K562 (cell line): ENCODE measurements at regions not wholly inside any gene's neighbourhood (a gene's known extent, or its start where the extent isn't known, plus 50 kb on each side); places are given as distances from the start of the nearest gene placed in this dataset.

ENCODE experiments used
- ATAC-seq: fragments of 200-7000 bp; cut with Tn5 transposase; 3 replicates; pipeline ENCODE4 v1.9.1; 2020; ENCODE audit warnings: moderate library complexity
- BruUV-seq: library from RNA; stranded (reverse); fragments of 400-500 nt; replicated peaks from 2 replicates; lab custom pipeline; 2021; lab: Mats Ljungman, UMichigan
- CTCF ChIA-PET: fragments of 300-600 bp; formaldehyde crosslinking; extraction: SDS; loops from one replicate; lab custom pipeline; 2021; ENCODE audit warnings: low intra/inter-chr PET ratio; lab: Yijun Ruan, JAX
- POLR2A ChIA-PET: fragments of 300-600, 350-650 bp; sonication (Branson Sonifier 250); formaldehyde crosslinking; extraction: SDS; loops from one replicate; lab custom pipeline; 2021; ENCODE audit warnings: antibody characterized with exemption, inconsistent platforms; lab: Yijun Ruan, JAX
- DNase-seq, 4 experiments: peaks; one replicate each; pipeline versions ENCODE4 v3.0.0 to v3.0.0-alpha.2; 2011 to 2018; ENCODE audit warnings: low spot score in 3 of 4, mixed read lengths in 3 of 4; ENCODE audit errors: extremely low read depth in 1 of 4
- FAIRE-seq: peaks from 2 replicates; lab custom pipeline; 2011; peaks lifted over from hg19 to GRCh38; lab: Jason Lieb, UNC
- H2AFZ ChIP-seq: 2 replicates; pipeline ENCODE4 v1.6.0; 2011; ENCODE audit warnings: low read depth, low read length, control low read depth, inconsistent platforms
- H3K27ac ChIP-seq: fragments of 200-600 bp; 3 replicates; pipeline ENCODE4 v1.8.0; 2011; ENCODE audit warnings: low read depth, mild to moderate bottlenecking, control low read depth, inconsistent platforms, low read length, moderate library complexity, mixed read lengths; ENCODE audit errors: extremely low read depth
- H3K27me3 ChIP-seq, 2 experiments: fragments of 300-600 bp in 1 of 2; 2 replicates in 1 of 2; 3 replicates in 1 of 2; pipeline versions ENCODE4 v1.6.0 to v1.8.0; 2011; ENCODE audit warnings: inconsistent platforms in 2 of 2, low read length in 2 of 2, mild to moderate bottlenecking in 1 of 2, mixed read lengths in 1 of 2, moderate library complexity in 1 of 2; ENCODE audit not compliant: control insufficient read depth in 2 of 2, insufficient read depth in 2 of 2
- H3K36me3 ChIP-seq: fragments of 300-600 bp; 3 replicates; pipeline ENCODE4 v1.8.0; 2011; ENCODE audit warnings: mild to moderate bottlenecking, low read length, inconsistent platforms; ENCODE audit not compliant: control insufficient read depth, insufficient read depth
- H3K4me1 ChIP-seq, 2 experiments: fragments of 200-600 bp in 1 of 2; replicated peaks in 1 of 2; 2 replicates in 1 of 2; 3 replicates in 1 of 2; pipeline versions ENCODE4 v1.5.1 to v1.8.0; 2011; ENCODE audit warnings: inconsistent platforms in 2 of 2, low read length in 2 of 2, mild to moderate bottlenecking in 1 of 2, mixed read lengths in 1 of 2, moderate library complexity in 1 of 2; ENCODE audit not compliant: control insufficient read depth in 2 of 2, insufficient read depth in 2 of 2
- H3K4me2 ChIP-seq: 2 replicates; pipeline ENCODE4 v1.6.1; 2011; ENCODE audit warnings: low read length, control low read depth, inconsistent platforms, mixed read lengths; ENCODE audit not compliant: insufficient read depth
- H3K4me3 ChIP-seq: fragments of 200-600 bp; sonication (generic), shearing (Covaris generic); 2 replicates; pipeline ENCODE4 v1.5.1; 2016; ENCODE audit warnings: control low read depth, inconsistent platforms
- H3K79me2 ChIP-seq: fragments of 200-600 bp; 3 replicates; pipeline ENCODE4 v1.8.0; 2011; ENCODE audit warnings: low read length, inconsistent platforms; ENCODE audit not compliant: control insufficient read depth, insufficient read depth
- H3K9ac ChIP-seq, 2 experiments: 2 replicates each; pipeline versions ENCODE4 v1.6.0 to v1.6.1; 2011; ENCODE audit warnings: low read depth in 2 of 2, low read length in 2 of 2, control low read depth in 1 of 2, inconsistent platforms in 1 of 2, mild to moderate bottlenecking in 1 of 2, mixed read lengths in 1 of 2; ENCODE audit not compliant: insufficient read depth in 1 of 2
- H3K9me1 ChIP-seq: one replicate; pipeline ENCODE4 v1.6.0; 2011; ENCODE audit warnings: inconsistent platforms, mild to moderate bottlenecking, low read length, moderate library complexity; ENCODE audit not compliant: control insufficient read depth, insufficient read depth
- H3K9me3 ChIP-seq: replicated peaks from 2 replicates; pipeline ENCODE4 v1.5.1; 2011; ENCODE audit warnings: low read depth, low read length, inconsistent platforms; ENCODE audit not compliant: control insufficient read depth, insufficient read depth
- H4K20me1 ChIP-seq: replicated peaks from 2 replicates; pipeline ENCODE4 v1.6.1; 2011; ENCODE audit warnings: low read length, inconsistent platforms, mixed read lengths; ENCODE audit not compliant: control insufficient read depth, insufficient read depth
- ARHGAP35 ChIP-seq: fragments of 450-650 bp; IDR thresholded peaks from 2 replicates; pipeline ENCODE4 v1.6.1; 2018; ENCODE audit not compliant: partially characterized antibody
- BCL6 ChIP-seq: fragments of 250-450 bp; sonication (Bioruptor Pico); IDR thresholded peaks from 2 replicates; pipeline ENCODE4 v1.4.0; 2020
- EGR1 ChIP-seq: fragments of 450-650 bp; conservative IDR thresholded peaks from 2 replicates; pipeline ENCODE4 v1.6.1; 2017; ENCODE audit warnings: mild to moderate bottlenecking
- GTF2E2 ChIP-seq: fragments of 200-800 bp; sonication (Bioruptor generic); IDR thresholded peaks from 2 replicates; pipeline ENCODE4 v1.6.1; 2016; ENCODE audit warnings: missing genetic modification characterization, missing compliant biosample characterization
- MCM7 ChIP-seq, 2 experiments: fragments of 450-650 bp; IDR thresholded peaks; 2 replicates each; pipeline ENCODE4 v1.6.1; 2016 to 2018
- POLR2A ChIP-seq: fragments of 450-650 bp; conservative IDR thresholded peaks from 2 replicates; pipeline ENCODE4 v1.6.1; 2016
- SRSF9 ChIP-seq: fragments of 200-400 bp; formaldehyde crosslinking; IDR thresholded peaks from 2 replicates; pipeline ENCODE4 v1.6.1; 2017; ENCODE audit warnings: low read depth, low read length, borderline replicate concordance
- ZNF444 ChIP-seq: fragments of 250-450 bp; sonication (Bioruptor Pico); IDR thresholded peaks from 2 replicates; pipeline ENCODE4 v1.4.0; 2020; ENCODE audit warnings: mild to moderate bottlenecking, moderate library complexity
- WGBS: fragments of 100-300 bp; shearing (Covaris generic); methylation state at CpG from one replicate; pipeline ENCODE4 v1.1.6; 2016; ENCODE audit warnings: low coverage, mixed read lengths; ENCODE audit not compliant: insufficient coverage; ENCODE audit errors: missing lambda C conversion rate; 5-methylcytosine and 5-hydroxymethylcytosine counted together
- in situ Hi-C: fragments of 300-500 bp; cut with MboI; formaldehyde crosslinking; loops from 4 replicates; pipeline ENCODE4 v1.15.0; 2018; ENCODE audit warnings: inconsistent platforms, mixed read lengths
- intact Hi-C: fragments of 100-400 bp; cut with micrococcal nuclease; formaldehyde crosslinking; loops from 2 replicates; pipeline ENCODE4 v1.14.2; 2022
- TF ChIP-seq, protein P1 (sequence below), 3 experiments: fragments of 200-800 bp in 1 of 3; fragments of 250-450 bp in 1 of 3; fragments of 450-650 bp in 1 of 3; sonication (Bioruptor Pico) in 1 of 3; sonication (Bioruptor generic) in 1 of 3; formaldehyde crosslinking in 1 of 3; IDR thresholded peaks; 2 replicates each; pipeline versions ENCODE4 v1.6.1 to v1.8.0; 2016 to 2022; ENCODE audit warnings: mild to moderate bottlenecking in 2 of 3, missing genetic modification characterization in 2 of 3, missing compliant biosample characterization in 1 of 3, moderate library complexity in 1 of 3

DNA sequence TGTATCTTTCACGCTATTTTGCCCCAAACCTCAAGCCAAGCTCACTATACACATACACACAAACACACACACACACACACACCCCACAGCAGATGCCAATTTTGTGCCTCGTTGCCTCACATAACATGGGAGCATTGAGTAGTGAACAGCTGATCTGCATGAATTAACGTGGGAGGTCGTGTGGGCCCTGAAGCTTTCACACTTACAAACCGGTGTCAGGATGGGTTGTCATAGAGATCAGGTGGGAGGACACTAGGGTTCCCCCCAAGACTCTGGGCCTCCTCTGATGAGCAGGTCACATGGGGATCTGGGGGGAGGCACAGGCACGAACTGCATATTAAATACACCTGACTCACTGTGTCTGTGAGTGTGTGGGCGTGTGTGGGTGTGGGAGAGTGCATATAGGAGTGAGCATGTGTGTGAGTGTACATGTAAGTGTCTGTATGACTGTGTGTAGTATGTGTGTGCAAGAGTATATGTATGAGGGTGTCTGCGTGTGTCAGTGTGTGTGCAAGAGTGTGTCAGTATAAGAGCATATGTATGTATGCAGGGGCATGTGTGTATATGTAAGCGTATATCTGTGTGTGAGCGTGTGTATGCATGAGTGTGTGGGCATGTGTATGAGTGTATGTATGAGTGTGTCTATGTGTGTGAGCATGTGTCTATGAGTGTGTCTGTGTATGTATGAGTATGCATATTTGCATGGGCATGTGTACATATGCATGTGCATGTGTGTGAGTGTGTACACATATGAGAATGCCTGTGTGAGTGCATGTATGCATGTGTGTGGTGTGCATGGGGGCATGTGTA, 370.4 kb downstream of the PREX1 start:
- Histone ChIP-seq H3K9me1 (no peaks in the 10 kb centered on the region), H3K4me1 (no peaks in the 10 kb centered on the region), H3K9ac (no peak overlapping the region), H3K27ac (no peak overlapping the region), H2AFZ (no peak overlapping the region), H3K4me3 (no peak overlapping the region), H3K4me2 (no peak overlapping the region), H3K27me3 (peaks cover 3 to 64% of the 10 kb centered on the region in 2 experiments; a peak in 3 of 5 replicates), H3K36me3 (no peaks in the 10 kb centered on the region), H3K79me2 (no peaks in the 10 kb centered on the region), H4K20me1 (peaks cover 1% of the 10 kb centered on the region), H3K9me3 (no peaks in the 10 kb centered on the region)
- BruUV-seq = no TSS peak
- no peak for DNase-seq
- in situ Hi-C loops (no loop called here), intact Hi-C loops (no loop called here)
- no peak for FAIRE-seq
- no peak for ATAC-seq
- WGBS = 3% methylated on average over 10 of the region's 10 CpGs
- ChIA-PET POLR2A (no interaction called here), CTCF (no interaction called here)
- TF ChIP-seq, protein P1, sequence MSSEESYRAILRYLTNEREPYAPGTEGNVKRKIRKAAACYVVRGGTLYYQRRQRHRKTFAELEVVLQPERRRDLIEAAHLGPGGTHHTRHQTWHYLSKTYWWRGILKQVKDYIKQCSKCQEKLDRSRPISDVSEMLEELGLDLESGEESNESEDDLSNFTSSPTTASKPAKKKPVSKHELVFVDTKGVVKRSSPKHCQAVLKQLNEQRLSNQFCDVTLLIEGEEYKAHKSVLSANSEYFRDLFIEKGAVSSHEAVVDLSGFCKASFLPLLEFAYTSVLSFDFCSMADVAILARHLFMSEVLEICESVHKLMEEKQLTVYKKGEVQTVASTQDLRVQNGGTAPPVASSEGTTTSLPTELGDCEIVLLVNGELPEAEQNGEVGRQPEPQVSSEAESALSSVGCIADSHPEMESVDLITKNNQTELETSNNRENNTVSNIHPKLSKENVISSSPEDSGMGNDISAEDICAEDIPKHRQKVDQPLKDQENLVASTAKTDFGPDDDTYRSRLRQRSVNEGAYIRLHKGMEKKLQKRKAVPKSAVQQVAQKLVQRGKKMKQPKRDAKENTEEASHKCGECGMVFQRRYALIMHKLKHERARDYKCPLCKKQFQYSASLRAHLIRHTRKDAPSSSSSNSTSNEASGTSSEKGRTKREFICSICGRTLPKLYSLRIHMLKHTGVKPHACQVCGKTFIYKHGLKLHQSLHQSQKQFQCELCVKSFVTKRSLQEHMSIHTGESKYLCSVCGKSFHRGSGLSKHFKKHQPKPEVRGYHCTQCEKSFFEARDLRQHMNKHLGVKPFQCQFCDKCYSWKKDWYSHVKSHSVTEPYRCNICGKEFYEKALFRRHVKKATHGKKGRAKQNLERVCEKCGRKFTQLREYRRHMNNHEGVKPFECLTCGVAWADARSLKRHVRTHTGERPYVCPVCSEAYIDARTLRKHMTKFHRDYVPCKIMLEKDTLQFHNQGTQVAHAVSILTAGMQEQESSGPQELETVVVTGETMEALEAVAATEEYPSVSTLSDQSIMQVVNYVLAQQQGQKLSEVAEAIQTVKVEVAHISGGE (CRISPR knock-in tag; IDR thresholded peaks at IDR 0.05) = peak in 1 of 3 experiments; percentile 34; a peak in 1 of 6 replicates
- no peak for TF ChIP-seq MCM7 (IDR thresholded peaks at IDR 0.05)
- TF ChIP-seq GTF2E2 (tag) = no peak
- no peak for TF ChIP-seq SRSF9
- TF ChIP-seq ZNF444 (CRISPR knock-in tag) = no peak
- TF ChIP-seq POLR2A = no peak
- peak; percentile 61 for TF ChIP-seq EGR1
- no peak for TF ChIP-seq BCL6
- no peak for TF ChIP-seq ARHGAP35
